A673 (cell line): ENCODE measurements at regions not wholly inside any gene's neighbourhood (a gene's known extent, or its start where the extent isn't known, plus 50 kb on each side); places are given as distances from the start of the nearest gene placed in this dataset.

Source experiments
- BruUV-seq: library from RNA; stranded (reverse); fragments of 400-500 nt; replicated peaks from 2 replicates; lab custom pipeline; 2021; lab: Mats Ljungman, UMichigan
- CTCF ChIA-PET: fragments of 300-600 bp; sonication (Branson Sonifier 250); formaldehyde crosslinking; loops from one replicate; lab custom pipeline; 2022; ENCODE audit warnings: antibody characterized with exemption; lab: Charles Lee
- POLR2A ChIA-PET: fragments of 300-600 bp; sonication (Branson Sonifier 250); formaldehyde crosslinking; loops from one replicate; lab custom pipeline; 2022; ENCODE audit warnings: antibody characterized with exemption; ENCODE audit not compliant: low non-redundant PET; lab: Charles Lee
- DNase-seq: peaks from one replicate; pipeline ENCODE4 v3.0.0-alpha.2; 2015; ENCODE audit warnings: low spot score
- H3K27ac ChIP-seq: fragments of 200-600 bp; sonication (generic); 2 replicates; pipeline ENCODE4 v1.5.1; 2016; ENCODE audit warnings: mixed run types, low read depth, mild to moderate bottlenecking, mixed read lengths, antibody characterized with exemption, low read length; ENCODE audit not compliant: poor library complexity, severe bottlenecking
- H3K27me3 ChIP-seq: fragments of 200-600 bp; sonication (generic); replicated peaks from 2 replicates; pipeline ENCODE4 v1.6.1; 2017; ENCODE audit warnings: mixed run types, low read depth, mild to moderate bottlenecking, mixed read lengths, antibody characterized with exemption, low read length; ENCODE audit not compliant: insufficient read depth, poor library complexity
- H3K36me3 ChIP-seq: fragments of 200-600 bp; sonication (generic); 2 replicates; pipeline ENCODE4 v1.6.1; 2016; ENCODE audit warnings: mixed run types, mild to moderate bottlenecking, mixed read lengths, antibody characterized with exemption, low read length; ENCODE audit not compliant: insufficient read depth, poor library complexity, severe bottlenecking
- H3K4me1 ChIP-seq: fragments of 200-600 bp; sonication (generic); 2 replicates; pipeline ENCODE4 v1.6.1; 2017; ENCODE audit warnings: mixed run types, mild to moderate bottlenecking, mixed read lengths, antibody characterized with exemption, low read length; ENCODE audit not compliant: insufficient read depth, poor library complexity, severe bottlenecking
- H3K4me3 ChIP-seq: fragments of 200-600 bp; sonication (generic); 2 replicates; pipeline ENCODE4 v1.5.1; 2016; ENCODE audit warnings: low read depth, mixed run types, mild to moderate bottlenecking, mixed read lengths, low read length; ENCODE audit not compliant: poor library complexity, severe bottlenecking
- H3K9me3 ChIP-seq: fragments of 200-600 bp; sonication (generic); 2 replicates; pipeline ENCODE4 v1.6.1; 2016; ENCODE audit warnings: mixed run types, low read depth, mild to moderate bottlenecking, mixed read lengths, antibody characterized with exemption, low read length; ENCODE audit not compliant: poor library complexity, severe bottlenecking
- EZH2 ChIP-seq: fragments of 200-600 bp; sonication (generic); IDR thresholded peaks from 2 replicates; pipeline ENCODE4 v1.6.1; 2017; ENCODE audit warnings: borderline replicate concordance, low read depth, mild to moderate bottlenecking, mixed read lengths, antibody characterized with exemption, low read length; ENCODE audit not compliant: poor library complexity, severe bottlenecking
- intact Hi-C: fragments of 100-400 bp; cut with micrococcal nuclease; formaldehyde crosslinking; loops from one replicate; pipeline ENCODE4 v1.10.0; 2022; ENCODE audit not compliant: unreplicated experiment
- TF ChIP-seq, protein P1 (sequence below): fragments of 300-800, 200-600 bp; sonication (generic); conservative IDR thresholded peaks from 2 replicates; pipeline ENCODE4 v1.5.1; 2017; ENCODE audit warnings: low read depth, mild to moderate bottlenecking, antibody characterized with exemption, low read length, moderate library complexity, mixed read lengths

DNA sequence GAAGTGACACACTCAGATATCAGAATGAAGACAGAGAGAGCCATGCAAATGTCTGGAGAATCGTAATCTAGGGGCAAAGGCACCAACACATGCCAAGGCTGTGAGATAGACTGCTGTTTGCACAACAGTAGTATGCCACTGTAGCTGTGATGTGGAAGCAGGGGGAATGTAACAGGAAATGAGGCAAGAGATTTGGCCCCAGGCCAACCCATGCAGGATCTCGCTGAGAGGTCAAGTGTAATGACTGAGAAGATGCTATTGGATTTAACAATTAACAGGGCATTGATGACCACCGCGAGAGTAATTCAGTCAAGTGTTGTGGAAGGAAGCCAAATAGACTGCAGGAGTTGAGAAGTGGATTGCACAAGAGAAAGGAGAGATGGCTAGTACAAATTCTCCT, 107.3 kb upstream of the ST6GALNAC5 start:
- peak; percentile 72 for DNase-seq
- no peak overlapping the region for H3K4me3 ChIP-seq
- H3K9me3 ChIP-seq, result no peaks in the 10 kb centered on the region
- intact Hi-C loops, result no loop called here
- no TSS peak for BruUV-seq
- no peak for TF ChIP-seq EZH2
- TF ChIP-seq, protein P1, sequence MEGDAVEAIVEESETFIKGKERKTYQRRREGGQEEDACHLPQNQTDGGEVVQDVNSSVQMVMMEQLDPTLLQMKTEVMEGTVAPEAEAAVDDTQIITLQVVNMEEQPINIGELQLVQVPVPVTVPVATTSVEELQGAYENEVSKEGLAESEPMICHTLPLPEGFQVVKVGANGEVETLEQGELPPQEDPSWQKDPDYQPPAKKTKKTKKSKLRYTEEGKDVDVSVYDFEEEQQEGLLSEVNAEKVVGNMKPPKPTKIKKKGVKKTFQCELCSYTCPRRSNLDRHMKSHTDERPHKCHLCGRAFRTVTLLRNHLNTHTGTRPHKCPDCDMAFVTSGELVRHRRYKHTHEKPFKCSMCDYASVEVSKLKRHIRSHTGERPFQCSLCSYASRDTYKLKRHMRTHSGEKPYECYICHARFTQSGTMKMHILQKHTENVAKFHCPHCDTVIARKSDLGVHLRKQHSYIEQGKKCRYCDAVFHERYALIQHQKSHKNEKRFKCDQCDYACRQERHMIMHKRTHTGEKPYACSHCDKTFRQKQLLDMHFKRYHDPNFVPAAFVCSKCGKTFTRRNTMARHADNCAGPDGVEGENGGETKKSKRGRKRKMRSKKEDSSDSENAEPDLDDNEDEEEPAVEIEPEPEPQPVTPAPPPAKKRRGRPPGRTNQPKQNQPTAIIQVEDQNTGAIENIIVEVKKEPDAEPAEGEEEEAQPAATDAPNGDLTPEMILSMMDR, result no peak
- no peak overlapping the region for H3K27ac ChIP-seq
- CTCF ChIA-PET, result no interaction called here
- no peaks in the 10 kb centered on the region for H3K4me1 ChIP-seq
- POLR2A ChIA-PET, result no interaction called here
- H3K36me3 ChIP-seq, result no peaks in the 10 kb centered on the region
- peaks cover 38% of the 10 kb centered on the region for H3K27me3 ChIP-seq

DNA sequence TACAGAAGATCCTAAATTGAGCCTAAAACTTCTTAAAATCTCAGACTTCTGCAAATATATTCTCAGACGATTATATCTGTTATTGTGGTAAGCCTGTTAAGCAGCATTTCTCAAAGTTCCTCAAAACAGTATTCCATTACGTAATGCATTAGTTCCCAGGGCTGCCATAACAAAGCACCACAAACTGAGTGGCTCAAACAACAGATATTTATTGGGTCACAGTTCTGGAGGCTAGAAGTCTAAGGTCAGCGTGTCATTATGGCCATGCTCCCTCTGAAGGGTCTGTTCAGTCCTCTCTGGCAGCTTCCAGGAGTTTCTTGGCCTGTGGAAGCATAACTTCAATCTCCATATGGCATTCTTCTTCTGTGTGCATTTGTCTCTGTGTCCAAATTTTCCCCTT, 103.5 kb upstream of the ST6GALNAC5 start:
- H3K4me3 ChIP-seq, result no peak overlapping the region
- intact Hi-C loops, result no loop called here
- no peaks in the 10 kb centered on the region for H3K4me1 ChIP-seq
- no peak for DNase-seq
- H3K27me3 ChIP-seq, result peaks cover 33% of the 10 kb centered on the region
- TF ChIP-seq EZH2, result no peak
- TF ChIP-seq, protein P1, result no peak
- CTCF ChIA-PET, result no interaction called here
- H3K27ac ChIP-seq, result no peak overlapping the region
- no peaks in the 10 kb centered on the region for H3K9me3 ChIP-seq
- no TSS peak for BruUV-seq
- no peaks in the 10 kb centered on the region for H3K36me3 ChIP-seq
- POLR2A ChIA-PET, result no interaction called here

DNA sequence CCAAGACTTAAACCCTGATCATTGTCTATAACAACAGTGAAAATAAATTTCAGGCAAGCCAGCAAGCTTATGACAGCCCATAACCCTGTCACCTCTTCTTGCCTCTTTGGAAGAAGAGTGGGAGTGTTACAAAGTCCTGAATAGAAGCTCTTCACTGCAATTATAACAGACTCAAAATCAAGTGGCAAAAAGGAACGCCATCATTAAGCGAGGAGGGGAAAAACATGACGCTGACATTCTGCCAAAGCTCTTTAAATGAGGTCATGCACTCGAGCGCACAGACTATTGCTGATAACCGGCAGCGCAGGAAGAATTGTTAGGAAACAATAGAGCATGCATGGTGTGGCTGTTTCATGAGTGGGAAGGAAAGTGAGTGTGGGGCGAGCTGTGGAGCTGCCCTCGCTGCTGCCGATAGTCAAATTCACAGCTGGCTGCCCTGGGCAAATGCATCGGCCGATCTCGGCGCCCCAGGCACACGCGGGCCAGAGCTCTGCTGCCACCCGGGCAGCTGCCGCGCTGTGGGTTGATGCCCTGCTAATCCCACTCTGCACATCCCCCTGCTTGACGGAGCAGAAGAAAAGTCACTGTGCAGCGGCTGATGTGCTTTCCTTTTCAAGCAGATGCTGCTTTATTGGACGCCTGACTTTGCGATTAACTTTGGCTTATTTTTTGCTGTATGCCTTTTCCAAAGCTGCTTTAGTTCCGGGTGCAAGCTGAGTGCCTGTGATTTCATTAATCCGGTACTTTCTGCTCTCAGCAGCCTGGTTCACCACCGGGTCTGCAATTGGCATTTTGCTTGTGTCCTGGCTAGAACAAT, 102.4 kb upstream of the ST6GALNAC5 start:
- peaks cover 33% of the 10 kb centered on the region for H3K27me3 ChIP-seq
- TF ChIP-seq, protein P1, result no peak
- TF ChIP-seq EZH2, result no peak
- ChIA-PET CTCF (no interaction called here), POLR2A (no interaction called here)
- intact Hi-C loops, result no loop called here
- DNase-seq, result no peak
- H3K36me3 ChIP-seq, result no peaks in the 10 kb centered on the region
- no peak overlapping the region for H3K27ac ChIP-seq
- H3K9me3 ChIP-seq, result no peaks in the 10 kb centered on the region
- no peak overlapping the region for H3K4me3 ChIP-seq
- no TSS peak for BruUV-seq
- no peaks in the 10 kb centered on the region for H3K4me1 ChIP-seq
